ENCODE measurements at regions not wholly inside any gene's neighbourhood (a gene's known extent, or its start where the extent isn't known, plus 50 kb on each side); places are given as distances from the start of the nearest gene placed in this dataset.

DNA sequence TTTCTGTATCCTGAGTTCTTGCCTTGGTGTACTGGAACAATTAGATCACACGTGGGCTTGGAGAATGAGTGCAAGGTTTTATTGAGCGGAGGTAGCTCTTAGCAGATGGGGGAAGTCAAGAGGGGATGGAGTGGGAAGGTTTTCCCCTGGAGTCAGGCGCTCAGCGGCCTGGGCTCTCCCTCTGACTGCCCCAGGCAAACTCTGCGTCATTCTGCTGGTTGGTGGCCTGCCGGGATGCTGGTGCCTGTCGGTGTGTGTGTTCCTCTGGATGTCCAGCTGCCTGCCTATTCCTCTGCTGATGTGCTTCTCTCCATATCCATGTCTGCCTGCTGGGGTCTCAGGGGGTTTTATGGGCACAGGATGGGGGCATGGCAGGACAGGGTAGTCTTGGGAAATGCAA is 111.0 kb downstream of the TRIB2 start:
- no peak for TF ChIP-seq TARDBP (IDR thresholded peaks at IDR 0.05)
- TF ChIP-seq BHLHE40 (IDR thresholded peaks at IDR 0.05; ENCODE audit: borderline replicate concordance): no peak

Data from HEK293T (cell line).